H1 (cell line): ENCODE measurements at regions not wholly inside any gene's neighbourhood (a gene's known extent, or its start where the extent isn't known, plus 50 kb on each side); places are given as distances from the start of the nearest gene placed in this dataset.

ENCODE experiments used
- CTCF ChIA-PET: fragments of 300-600 bp; sonication (Branson Sonifier 250); formaldehyde crosslinking; loops from one replicate; lab custom pipeline; 2021; ENCODE audit not compliant: partially characterized antibody; lab: Charles Lee
- POLR2A ChIA-PET: fragments of 300-600 bp; sonication (Branson Sonifier 250); formaldehyde crosslinking; loops from one replicate; lab custom pipeline; 2021; ENCODE audit warnings: inconsistent platforms; ENCODE audit not compliant: partially characterized antibody; lab: Charles Lee
- DNase-seq, 2 experiments: peaks; one replicate each; pipeline versions ENCODE4 v3.0.0 to v3.0.0-alpha.2; 2010 to 2022; ENCODE audit warnings: low spot score in 2 of 2, low read depth in 1 of 2, mixed read lengths in 1 of 2
- FAIRE-seq: peaks from 2 replicates; lab custom pipeline; 2011; peaks lifted over from hg19 to GRCh38; lab: Jason Lieb, UNC
- H2AFZ ChIP-seq: 2 replicates; pipeline ENCODE4 v1.8.1; 2012; ENCODE audit warnings: low read length, inconsistent platforms
- H2AK5ac ChIP-seq: 2 replicates; pipeline ENCODE4 v1.6.1; 2013; ENCODE audit warnings: low read depth, low read length
- H2BK120ac ChIP-seq: replicated peaks from 2 replicates; pipeline ENCODE3; 2013; ENCODE audit warnings: low read depth, low read length, inconsistent platforms
- H2BK12ac ChIP-seq: 2 replicates; pipeline ENCODE4 v1.6.1; 2013; ENCODE audit warnings: low read depth, low read length
- H2BK15ac ChIP-seq: 2 replicates; pipeline ENCODE4 v1.6.1; 2013; ENCODE audit warnings: low read length
- H2BK20ac ChIP-seq: 2 replicates; pipeline ENCODE4 v1.6.1; 2013; ENCODE audit warnings: low read length
- H2BK5ac ChIP-seq: 2 replicates; pipeline ENCODE4 v1.6.1; 2013; ENCODE audit warnings: low read depth, low read length
- H3K14ac ChIP-seq: 2 replicates; pipeline ENCODE4 v1.6.1; 2013; ENCODE audit warnings: inconsistent platforms; ENCODE audit not compliant: insufficient read length
- H3K18ac ChIP-seq: 2 replicates; pipeline ENCODE4 v1.6.1; 2013; ENCODE audit warnings: low read length; ENCODE audit errors: extremely low read depth
- H3K23ac ChIP-seq: 2 replicates; pipeline ENCODE4 v1.6.1; 2013; ENCODE audit warnings: inconsistent platforms; ENCODE audit not compliant: insufficient read length
- H3K23me2 ChIP-seq: 2 replicates; pipeline ENCODE4 v1.6.1; 2013; ENCODE audit warnings: low read depth, low read length
- H3K27ac ChIP-seq: 2 replicates; pipeline ENCODE4 v1.6.1; 2011; ENCODE audit warnings: low read depth, low read length, inconsistent platforms
- H3K27me3 ChIP-seq, 4 experiments: replicated peaks in 1 of 4; 1 replicate in 1 of 4; 2 replicates in 3 of 4; pipeline versions ENCODE4 v1.6.1 to v1.8.1; 2011 to 2013; ENCODE audit warnings: low read length in 3 of 4, mild to moderate bottlenecking in 3 of 4, inconsistent platforms in 2 of 4, mixed read lengths in 2 of 4, moderate library complexity in 1 of 4; ENCODE audit not compliant: control insufficient read depth in 3 of 4, insufficient read depth in 3 of 4; ENCODE audit errors: extremely low read depth in 1 of 4
- H3K36me3 ChIP-seq, 4 experiments: 2 replicates each; pipeline versions ENCODE4 v1.6.1 to v1.8.1; 2011 to 2013; ENCODE audit warnings: mild to moderate bottlenecking in 4 of 4, low read length in 3 of 4, moderate library complexity in 2 of 4, control low read depth in 1 of 4, inconsistent platforms in 1 of 4; ENCODE audit not compliant: insufficient read depth in 4 of 4, control insufficient read depth in 2 of 4
- H3K4ac ChIP-seq: replicated peaks from 2 replicates; pipeline ENCODE3; 2013; ENCODE audit warnings: low read length, low read depth, mixed read lengths, inconsistent platforms; ENCODE audit not compliant: insufficient read length
- H3K4me1 ChIP-seq, 4 experiments: replicated peaks in 1 of 4; 1 replicate in 1 of 4; 2 replicates in 3 of 4; pipeline versions ENCODE4 v1.6.1 to v1.8.1; 2011 to 2013; ENCODE audit warnings: low read length in 3 of 4, inconsistent platforms in 2 of 4, mixed read lengths in 1 of 4; ENCODE audit not compliant: insufficient read depth in 4 of 4, control insufficient read depth in 3 of 4
- H3K4me2 ChIP-seq, 2 experiments: 2 replicates each; pipeline versions ENCODE4 v1.6.1 to v1.8.1; 2011 to 2013; ENCODE audit warnings: low read depth in 2 of 2, low read length in 2 of 2, control low read depth in 1 of 2, inconsistent platforms in 1 of 2, mild to moderate bottlenecking in 1 of 2; ENCODE audit not compliant: insufficient read depth in 1 of 2
- H3K4me3 ChIP-seq, 4 experiments: fragments of 200-600, 300-600 bp in 1 of 4; sonication (generic), shearing (Covaris generic), sonication (Bioruptor Twin) in 1 of 4; 2 replicates each; pipeline versions ENCODE4 v1.5.1 to v1.8.1; 2011 to 2016; ENCODE audit warnings: low read length in 4 of 4, low read depth in 3 of 4, control low read depth in 2 of 4, inconsistent platforms in 2 of 4, mild to moderate bottlenecking in 2 of 4, mixed read lengths in 1 of 4, moderate library complexity in 1 of 4; ENCODE audit not compliant: insufficient read depth in 2 of 4; ENCODE audit errors: extremely low read depth in 1 of 4
- H3K56ac ChIP-seq: replicated peaks from 2 replicates; pipeline ENCODE3; 2013; ENCODE audit warnings: low read depth, mild to moderate bottlenecking, mixed read lengths, low read length, inconsistent platforms; ENCODE audit not compliant: insufficient read length
- H3K79me1 ChIP-seq: 2 replicates; pipeline ENCODE4 v1.6.1; 2013; ENCODE audit warnings: low read depth, low read length, control low read depth
- H3K79me2 ChIP-seq, 2 experiments: 2 replicates each; pipeline versions ENCODE4 v1.6.1 to v1.8.1; 2012 to 2013; ENCODE audit warnings: low read length in 2 of 2, mild to moderate bottlenecking in 2 of 2, inconsistent platforms in 1 of 2; ENCODE audit not compliant: insufficient read depth in 2 of 2, control insufficient read depth in 1 of 2
- H3K9ac ChIP-seq, 4 experiments: replicated peaks in 1 of 4; 1 replicate in 1 of 4; 2 replicates in 3 of 4; pipeline versions ENCODE4 v1.6.1 to v1.8.1; 2011 to 2013; ENCODE audit warnings: low read depth in 3 of 4, low read length in 3 of 4, control low read depth in 2 of 4, mild to moderate bottlenecking in 2 of 4, moderate library complexity in 2 of 4, inconsistent platforms in 1 of 4; ENCODE audit errors: extremely low read depth in 1 of 4
- H3K9me3 ChIP-seq, 2 experiments: 2 replicates each; pipeline versions ENCODE4 v1.6.1 to v1.8.1; 2012 to 2013; ENCODE audit warnings: mild to moderate bottlenecking in 2 of 2, moderate library complexity in 2 of 2, control low read depth in 1 of 2, inconsistent platforms in 1 of 2, low read depth in 1 of 2, low read length in 1 of 2, mixed read lengths in 1 of 2; ENCODE audit not compliant: insufficient read depth in 2 of 2
- H4K20me1 ChIP-seq, 2 experiments: replicated peaks in 1 of 2; 2 replicates each; pipeline versions ENCODE3 to v1.8.1; 2011 to 2013; ENCODE audit warnings: inconsistent platforms in 2 of 2, low read length in 2 of 2, mild to moderate bottlenecking in 1 of 2; ENCODE audit not compliant: insufficient read depth in 2 of 2, control insufficient read depth in 1 of 2
- H4K5ac ChIP-seq: 2 replicates; pipeline ENCODE4 v1.6.1; 2013; ENCODE audit warnings: low read length, low read depth, mixed read lengths, inconsistent platforms; ENCODE audit not compliant: insufficient read length
- H4K8ac ChIP-seq: 2 replicates; pipeline ENCODE4 v1.8.0; 2013; ENCODE audit warnings: mild to moderate bottlenecking, moderate library complexity, low read length, inconsistent platforms; ENCODE audit not compliant: insufficient read depth; ENCODE audit errors: extremely low read depth
- H4K91ac ChIP-seq: replicated peaks from 2 replicates; pipeline ENCODE3; 2013; ENCODE audit warnings: low read length, mixed read lengths, inconsistent platforms; ENCODE audit not compliant: insufficient read length
- ATF2 ChIP-seq: IDR thresholded peaks from 2 replicates; pipeline ENCODE4 v1.6.1; 2012; ENCODE audit warnings: low read length, inconsistent platforms
- CHD1 ChIP-seq: IDR thresholded peaks from 2 replicates; pipeline ENCODE4 v1.6.1; 2012; ENCODE audit warnings: low read depth, low read length, improper control_type of control experiment
- PHF8 ChIP-seq: fragments of 200-600 bp; sonication (generic); conservative IDR thresholded peaks from 2 replicates; pipeline ENCODE4 v1.7.1; 2012; ENCODE audit warnings: low read depth, mild to moderate bottlenecking, inconsistent platforms, low read length, moderate library complexity
- RBBP5 ChIP-seq: IDR thresholded peaks from 2 replicates; pipeline ENCODE4 v1.7.1; 2012; ENCODE audit warnings: low read depth, mild to moderate bottlenecking, inconsistent platforms, low read length, moderate library complexity, borderline replicate concordance
- WGBS, 2 experiments: shearing (Covaris generic) in 1 of 2; methylation state at CpG; one replicate each; pipeline versions ENCODE4 v1.1.6 to v1.1.7; 2013 to 2015; ENCODE audit warnings: low lambda C conversion rate in 2 of 2, mixed read lengths in 2 of 2, inconsistent platforms in 1 of 2, low coverage in 1 of 2, missing lambda C conversion rate in 1 of 2; ENCODE audit not compliant: insufficient replicate concordance in 2 of 2, insufficient coverage in 1 of 2, insufficient read length in 1 of 2; ENCODE audit errors: extremely low coverage in 1 of 2, missing lambda C conversion rate in 1 of 2; 5-methylcytosine and 5-hydroxymethylcytosine counted together

GRCh38 chr11:120043328-120043945, 94.5 kb downstream of the TRIM29 start:
- Histone ChIP-seq H3K4ac (no peak overlapping the region), H3K4me2 (no peak overlapping the region), H3K4me3 (no peak overlapping the region), H3K79me1 (no peaks in the 10 kb centered on the region), H3K9ac (no peak overlapping the region), H3K36me3 (no peaks in the 10 kb centered on the region), H4K20me1 (no peaks in the 10 kb centered on the region), H3K23me2 (no peaks in the 10 kb centered on the region), H4K8ac (no peak overlapping the region), H2BK12ac (0 out of 2 replicates have a peak overlapping the region, but pooled peaks have one; percentile 39), H4K91ac (no peak overlapping the region), H3K79me2 (no peaks in the 10 kb centered on the region), H2BK15ac (no peak overlapping the region), H4K5ac (no peak overlapping the region), H3K9me3 (no peaks in the 10 kb centered on the region; a peak in 1 of 4 replicates), H2BK120ac (peak overlapping the region; percentile 21), H2BK20ac (no peak overlapping the region), H3K14ac (no peak overlapping the region), H2AFZ (no peak overlapping the region), H2BK5ac (no peak overlapping the region), H3K18ac (no peak overlapping the region), H3K4me1 (peaks cover 0 to 4% (median 3%) of the 10 kb centered on the region in 4 experiments; a peak in 3 of 7 replicates), H3K27ac (no peak overlapping the region), H3K56ac (no peak overlapping the region), H2AK5ac (no peak overlapping the region), H3K27me3 (no peaks in the 10 kb centered on the region; a peak in 2 of 7 replicates), H3K23ac (no peak overlapping the region)
- ChIA-PET POLR2A (interaction anchor here (1.0 kb wide), 1 partner anchor 9 kb away, joined by 4 read pairs; no protein-coding TSS in a partner anchor), CTCF (interaction anchor here (0.6 to 1.3 kb wide), 7 partner anchors 10 to 255 kb away, joined by 3 to 4 read pairs (median 3); no protein-coding TSS in a partner anchor)
- TF ChIP-seq RBBP5 (no peak), ATF2 (no peak), PHF8 (no peak), CHD1 (no peak)
- DNase-seq (peak in 1 of 2 experiments; percentile 37), FAIRE-seq (no peak)
- 90% methylated on average over 4 of the region's 4 CpGs; no CpG with 5 or more reads in 1 of the 2 experiments for WGBS, 2 experiments
